SK-N-SH treated with all-trans-retinoic acid at 6 μM for 48 hours (cell line): ENCODE measurements at regions not wholly inside any gene's neighbourhood (a gene's known extent, or its start where the extent isn't known, plus 50 kb on each side); places are given as distances from the start of the nearest gene placed in this dataset.
"Not testable (repeated sequence)": the region's sequence is repeated elsewhere in the genome, so short reads cannot be mapped to it uniquely, and the experiment has no call there.

ENCODE experiments used
- ARNTL ChIP-seq: fragments of 450-650 bp; formaldehyde crosslinking; IDR thresholded peaks from 2 replicates; pipeline ENCODE4 v1.5.0; 2020; ENCODE audit warnings: low read depth, mild to moderate bottlenecking, moderate library complexity, borderline replicate concordance
- BACH2 ChIP-seq: fragments of 250-450 bp; sonication (Bioruptor Pico); IDR thresholded peaks from 2 replicates; pipeline ENCODE4 v1.9.0; 2021; ENCODE audit warnings: mild to moderate bottlenecking, borderline replicate concordance
- ESRRG ChIP-seq: fragments of 250-450 bp; sonication (Bioruptor Pico); IDR thresholded peaks from 2 replicates; pipeline ENCODE4 v1.6.1; 2021; ENCODE audit warnings: mild to moderate bottlenecking
- ISL1 ChIP-seq: fragments of 250-450 bp; sonication (Bioruptor Pico); IDR thresholded peaks from 2 replicates; pipeline ENCODE4 v2.1.2; 2022; ENCODE audit warnings: mild to moderate bottlenecking, moderate library complexity
- PPARA ChIP-seq: fragments of 250-450 bp; sonication (Bioruptor Pico); IDR thresholded peaks from 2 replicates; pipeline ENCODE4 v1.5.0; 2020; ENCODE audit warnings: mild to moderate bottlenecking, borderline replicate concordance
- RARB ChIP-seq: fragments of 250-450 bp; sonication (Bioruptor Pico); IDR thresholded peaks from 2 replicates; pipeline ENCODE4 v1.8.0; 2021; ENCODE audit warnings: mild to moderate bottlenecking, moderate library complexity
- TCF4 ChIP-seq: fragments of 250-450 bp; sonication (Bioruptor Pico); IDR thresholded peaks from 2 replicates; pipeline ENCODE4 v1.8.0; 2021; ENCODE audit warnings: mild to moderate bottlenecking, moderate library complexity, borderline replicate concordance
- ZFP3 ChIP-seq: fragments of 250-450 bp; sonication (Bioruptor Pico); IDR thresholded peaks from 2 replicates; pipeline ENCODE4 v1.5.0; 2020; ENCODE audit warnings: mild to moderate bottlenecking, moderate library complexity
- ZFP30 ChIP-seq: fragments of 450-650 bp; formaldehyde crosslinking; IDR thresholded peaks from 2 replicates; pipeline ENCODE4 v1.5.0; 2022; ENCODE audit warnings: mild to moderate bottlenecking, moderate library complexity
- ZNF565 ChIP-seq: fragments of 450-650 bp; formaldehyde crosslinking; conservative IDR thresholded peaks from 2 replicates; pipeline ENCODE4 v1.5.0; 2020; ENCODE audit warnings: low read depth, mild to moderate bottlenecking, moderate library complexity
- TF ChIP-seq, protein P1 (sequence below): fragments of 250-450 bp; sonication (Bioruptor Pico); IDR thresholded peaks from 2 replicates; pipeline ENCODE4 v1.5.1; 2021; ENCODE audit warnings: mild to moderate bottlenecking, moderate library complexity
- TF ChIP-seq, protein P2 (sequence below): fragments of 250-450 bp; sonication (Bioruptor Pico); IDR thresholded peaks from 2 replicates; pipeline ENCODE4 v1.8.0; 2020; ENCODE audit warnings: mild to moderate bottlenecking, moderate library complexity, borderline replicate concordance
- TF ChIP-seq, protein P3 (sequence below): fragments of 250-450 bp; sonication (Bioruptor Pico); IDR thresholded peaks from 2 replicates; pipeline ENCODE4 v1.8.0; 2021; ENCODE audit warnings: low read depth, mild to moderate bottlenecking, moderate library complexity, borderline replicate concordance
- TF ChIP-seq, protein P4 (sequence below): fragments of 250-450 bp; sonication (Bioruptor Pico); IDR thresholded peaks from 2 replicates; pipeline ENCODE4 v1.5.0; 2020; ENCODE audit warnings: mild to moderate bottlenecking, moderate library complexity

DNA sequence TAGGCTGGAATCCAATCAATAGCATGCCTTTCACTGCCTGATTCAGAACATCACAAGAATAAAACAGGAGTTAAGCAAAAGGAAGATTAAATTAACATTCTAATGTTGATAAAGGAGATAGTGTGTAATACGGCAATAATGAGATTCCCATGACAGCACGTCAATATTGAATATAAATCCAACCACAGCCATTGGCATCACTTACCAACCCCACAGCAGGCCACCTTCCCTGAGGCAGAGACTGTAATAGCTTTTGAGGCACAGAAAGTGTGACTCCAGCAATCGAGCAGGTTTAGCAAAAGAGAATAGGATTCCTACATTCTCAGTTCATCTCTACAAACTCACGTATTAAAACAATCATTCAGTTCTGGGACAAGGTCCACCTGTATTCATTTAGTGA, 954.6 kb upstream of the CDH18 start:
- not testable (repeated sequence) for TF ChIP-seq BACH2 (CRISPR knock-in tag); ZFP30 (CRISPR knock-in tag); ESRRG (CRISPR knock-in tag); ISL1 (CRISPR knock-in tag); PPARA (CRISPR knock-in tag); TCF4; RARB (CRISPR knock-in tag); ARNTL; ZNF565 (CRISPR knock-in tag); ZFP3 (CRISPR knock-in tag)
- TF ChIP-seq, protein P1, sequence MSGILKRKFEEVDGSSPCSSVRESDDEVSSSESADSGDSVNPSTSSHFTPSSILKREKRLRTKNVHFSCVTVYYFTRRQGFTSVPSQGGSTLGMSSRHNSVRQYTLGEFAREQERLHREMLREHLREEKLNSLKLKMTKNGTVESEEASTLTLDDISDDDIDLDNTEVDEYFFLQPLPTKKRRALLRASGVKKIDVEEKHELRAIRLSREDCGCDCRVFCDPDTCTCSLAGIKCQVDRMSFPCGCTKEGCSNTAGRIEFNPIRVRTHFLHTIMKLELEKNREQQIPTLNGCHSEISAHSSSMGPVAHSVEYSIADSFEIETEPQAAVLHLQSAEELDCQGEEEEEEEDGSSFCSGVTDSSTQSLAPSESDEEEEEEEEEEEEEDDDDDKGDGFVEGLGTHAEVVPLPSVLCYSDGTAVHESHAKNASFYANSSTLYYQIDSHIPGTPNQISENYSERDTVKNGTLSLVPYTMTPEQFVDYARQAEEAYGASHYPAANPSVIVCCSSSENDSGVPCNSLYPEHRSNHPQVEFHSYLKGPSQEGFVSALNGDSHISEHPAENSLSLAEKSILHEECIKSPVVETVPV (CRISPR knock-in tag), result not testable (repeated sequence)
- TF ChIP-seq, protein P2, sequence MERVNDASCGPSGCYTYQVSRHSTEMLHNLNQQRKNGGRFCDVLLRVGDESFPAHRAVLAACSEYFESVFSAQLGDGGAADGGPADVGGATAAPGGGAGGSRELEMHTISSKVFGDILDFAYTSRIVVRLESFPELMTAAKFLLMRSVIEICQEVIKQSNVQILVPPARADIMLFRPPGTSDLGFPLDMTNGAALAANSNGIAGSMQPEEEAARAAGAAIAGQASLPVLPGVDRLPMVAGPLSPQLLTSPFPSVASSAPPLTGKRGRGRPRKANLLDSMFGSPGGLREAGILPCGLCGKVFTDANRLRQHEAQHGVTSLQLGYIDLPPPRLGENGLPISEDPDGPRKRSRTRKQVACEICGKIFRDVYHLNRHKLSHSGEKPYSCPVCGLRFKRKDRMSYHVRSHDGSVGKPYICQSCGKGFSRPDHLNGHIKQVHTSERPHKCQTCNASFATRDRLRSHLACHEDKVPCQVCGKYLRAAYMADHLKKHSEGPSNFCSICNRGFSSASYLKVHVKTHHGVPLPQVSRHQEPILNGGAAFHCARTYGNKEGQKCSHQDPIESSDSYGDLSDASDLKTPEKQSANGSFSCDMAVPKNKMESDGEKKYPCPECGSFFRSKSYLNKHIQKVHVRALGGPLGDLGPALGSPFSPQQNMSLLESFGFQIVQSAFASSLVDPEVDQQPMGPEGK (CRISPR knock-in tag), result not testable (repeated sequence)
- TF ChIP-seq, protein P3, sequence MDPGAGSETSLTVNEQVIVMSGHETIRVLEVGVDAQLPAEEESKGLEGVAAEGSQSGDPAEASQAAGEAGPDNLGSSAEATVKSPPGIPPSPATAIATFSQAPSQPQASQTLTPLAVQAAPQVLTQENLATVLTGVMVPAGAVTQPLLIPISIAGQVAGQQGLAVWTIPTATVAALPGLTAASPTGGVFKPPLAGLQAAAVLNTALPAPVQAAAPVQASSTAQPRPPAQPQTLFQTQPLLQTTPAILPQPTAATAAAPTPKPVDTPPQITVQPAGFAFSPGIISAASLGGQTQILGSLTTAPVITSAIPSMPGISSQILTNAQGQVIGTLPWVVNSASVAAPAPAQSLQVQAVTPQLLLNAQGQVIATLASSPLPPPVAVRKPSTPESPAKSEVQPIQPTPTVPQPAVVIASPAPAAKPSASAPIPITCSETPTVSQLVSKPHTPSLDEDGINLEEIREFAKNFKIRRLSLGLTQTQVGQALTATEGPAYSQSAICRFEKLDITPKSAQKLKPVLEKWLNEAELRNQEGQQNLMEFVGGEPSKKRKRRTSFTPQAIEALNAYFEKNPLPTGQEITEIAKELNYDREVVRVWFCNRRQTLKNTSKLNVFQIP (CRISPR knock-in tag), result not testable (repeated sequence)
- TF ChIP-seq, protein P4, sequence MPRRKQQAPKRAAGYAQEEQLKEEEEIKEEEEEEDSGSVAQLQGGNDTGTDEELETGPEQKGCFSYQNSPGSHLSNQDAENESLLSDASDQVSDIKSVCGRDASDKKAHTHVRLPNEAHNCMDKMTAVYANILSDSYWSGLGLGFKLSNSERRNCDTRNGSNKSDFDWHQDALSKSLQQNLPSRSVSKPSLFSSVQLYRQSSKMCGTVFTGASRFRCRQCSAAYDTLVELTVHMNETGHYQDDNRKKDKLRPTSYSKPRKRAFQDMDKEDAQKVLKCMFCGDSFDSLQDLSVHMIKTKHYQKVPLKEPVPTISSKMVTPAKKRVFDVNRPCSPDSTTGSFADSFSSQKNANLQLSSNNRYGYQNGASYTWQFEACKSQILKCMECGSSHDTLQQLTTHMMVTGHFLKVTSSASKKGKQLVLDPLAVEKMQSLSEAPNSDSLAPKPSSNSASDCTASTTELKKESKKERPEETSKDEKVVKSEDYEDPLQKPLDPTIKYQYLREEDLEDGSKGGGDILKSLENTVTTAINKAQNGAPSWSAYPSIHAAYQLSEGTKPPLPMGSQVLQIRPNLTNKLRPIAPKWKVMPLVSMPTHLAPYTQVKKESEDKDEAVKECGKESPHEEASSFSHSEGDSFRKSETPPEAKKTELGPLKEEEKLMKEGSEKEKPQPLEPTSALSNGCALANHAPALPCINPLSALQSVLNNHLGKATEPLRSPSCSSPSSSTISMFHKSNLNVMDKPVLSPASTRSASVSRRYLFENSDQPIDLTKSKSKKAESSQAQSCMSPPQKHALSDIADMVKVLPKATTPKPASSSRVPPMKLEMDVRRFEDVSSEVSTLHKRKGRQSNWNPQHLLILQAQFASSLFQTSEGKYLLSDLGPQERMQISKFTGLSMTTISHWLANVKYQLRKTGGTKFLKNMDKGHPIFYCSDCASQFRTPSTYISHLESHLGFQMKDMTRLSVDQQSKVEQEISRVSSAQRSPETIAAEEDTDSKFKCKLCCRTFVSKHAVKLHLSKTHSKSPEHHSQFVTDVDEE (CRISPR knock-in tag), result not testable (repeated sequence)
